Activated naive CD4-positive, alpha-beta T cell treated with anti-CD3 and anti-CD28 coated beads, Interleukin-2, amount 10 ng/mL, durations not matched to agents 7 days and 5 days (primary cell): ENCODE measurements at regions not wholly inside any gene's neighbourhood (a gene's known extent, or its start where the extent isn't known, plus 50 kb on each side); places are given as distances from the start of the nearest gene placed in this dataset.
"Not testable (repeated sequence)": the region's sequence is repeated elsewhere in the genome, so short reads cannot be mapped to it uniquely, and the experiment has no call there.

Experiments
- CTCF ChIA-PET: fragments of 350-600 bp; sonication (Branson Sonifier 250); formaldehyde crosslinking; loops from one replicate; lab custom pipeline; 2021; ENCODE audit warnings: antibody characterized with exemption; lab: Charles Lee
- DNase-seq: peaks from one replicate; pipeline ENCODE4 v3.0.0-alpha.2; 2020
- H3K27ac Mint-ChIP-seq: one replicate; pipeline ENCODE4 v1.8.0; 2021; ENCODE audit warnings: mild to moderate bottlenecking, moderate library complexity, mixed read lengths
- H3K27me3 Mint-ChIP-seq: one replicate; pipeline ENCODE4 v1.8.0; 2021; ENCODE audit warnings: mild to moderate bottlenecking, mixed read lengths
- H3K36me3 Mint-ChIP-seq: one replicate; pipeline ENCODE4 v1.8.0; 2021; ENCODE audit warnings: mixed read lengths
- H3K4me1 Mint-ChIP-seq: one replicate; pipeline ENCODE4 v1.8.0; 2021; ENCODE audit warnings: mixed read lengths
- H3K4me3 Mint-ChIP-seq: one replicate; pipeline ENCODE4 v1.8.0; 2021; ENCODE audit warnings: mild to moderate bottlenecking, moderate library complexity, mixed read lengths
- H3K9me3 Mint-ChIP-seq: one replicate; pipeline ENCODE4 v1.8.0; 2021; ENCODE audit warnings: mixed read lengths

DNA sequence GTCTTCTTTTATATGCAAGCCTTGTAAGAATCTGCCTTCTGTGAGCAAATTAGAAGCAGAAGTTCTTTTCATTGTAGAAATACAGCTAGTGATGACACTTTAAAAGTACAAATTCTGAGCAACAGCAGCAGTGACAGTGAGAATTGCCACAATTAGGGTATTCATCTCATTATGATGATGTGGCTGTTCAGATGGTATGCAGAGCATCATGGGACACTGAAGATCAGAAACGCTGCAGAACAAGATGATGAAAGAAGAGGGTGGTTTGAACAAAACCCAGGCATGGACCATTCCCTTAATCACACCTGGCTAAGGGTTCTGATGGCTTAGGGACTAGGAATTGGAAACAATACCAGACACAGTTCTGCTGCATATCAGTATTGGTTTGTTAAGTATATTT lies 312.7 kb upstream of the TBX18 start:
- no peak for DNase-seq
- Mint-ChIP-seq H3K4me1 (no peaks in the 10 kb centered on the region), H3K27ac (no peak overlapping the region), H3K27me3 (no peaks in the 10 kb centered on the region), H3K9me3 (no peaks in the 10 kb centered on the region), H3K36me3 (no peaks in the 10 kb centered on the region), H3K4me3 (no peak overlapping the region)
- CTCF ChIA-PET, result no interaction called here

DNA sequence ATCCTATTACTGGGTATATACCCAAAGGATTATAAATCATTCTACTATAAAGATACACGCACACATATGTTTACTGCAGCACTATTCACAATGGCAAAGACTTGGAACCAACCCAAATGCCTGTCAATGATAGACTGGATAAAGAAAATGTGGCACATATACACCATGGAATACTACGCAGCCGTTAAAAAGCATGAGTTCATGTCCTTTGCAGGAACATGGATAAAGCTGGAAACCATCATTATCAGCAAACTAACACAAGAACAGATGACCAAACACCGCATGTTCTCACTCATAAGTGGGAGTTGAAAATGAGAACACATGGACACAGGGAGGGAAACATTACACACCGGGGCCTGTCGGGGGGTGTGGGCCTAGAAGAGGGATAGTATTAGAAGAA lies 307.4 kb upstream of the TBX18 start:
- H3K9me3 Mint-ChIP-seq, CTCF ChIA-PET, H3K4me3 Mint-ChIP-seq, H3K36me3 Mint-ChIP-seq, DNase-seq, H3K27ac Mint-ChIP-seq, H3K27me3 Mint-ChIP-seq, H3K4me1 Mint-ChIP-seq: not testable (repeated sequence)

DNA sequence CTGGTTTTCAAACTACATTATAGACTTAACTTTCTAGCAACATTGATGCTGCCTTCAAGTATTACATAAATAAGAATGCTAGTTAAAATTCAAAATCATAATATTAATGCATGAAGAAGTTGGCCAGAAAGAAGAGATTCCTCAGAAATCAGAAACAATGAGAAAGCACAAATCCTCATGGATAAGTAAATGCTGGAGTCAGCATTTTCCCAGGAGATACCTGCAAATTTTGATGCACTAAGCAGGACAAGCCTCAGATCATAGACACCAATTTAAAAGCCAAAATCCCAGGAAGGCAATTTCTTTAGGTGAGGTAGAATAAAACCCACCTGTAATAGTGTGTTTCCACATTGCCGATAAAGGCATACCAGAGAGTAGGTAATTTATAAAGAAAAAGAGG lies 305.2 kb upstream of the TBX18 start:
- CTCF ChIA-PET, result no interaction called here
- Mint-ChIP-seq H3K36me3 (no peaks in the 10 kb centered on the region), H3K27ac (no peak overlapping the region), H3K4me1 (no peaks in the 10 kb centered on the region), H3K27me3 (no peaks in the 10 kb centered on the region), H3K9me3 (peaks cover 5% of the 10 kb centered on the region), H3K4me3 (no peak overlapping the region)
- no peak for DNase-seq

DNA sequence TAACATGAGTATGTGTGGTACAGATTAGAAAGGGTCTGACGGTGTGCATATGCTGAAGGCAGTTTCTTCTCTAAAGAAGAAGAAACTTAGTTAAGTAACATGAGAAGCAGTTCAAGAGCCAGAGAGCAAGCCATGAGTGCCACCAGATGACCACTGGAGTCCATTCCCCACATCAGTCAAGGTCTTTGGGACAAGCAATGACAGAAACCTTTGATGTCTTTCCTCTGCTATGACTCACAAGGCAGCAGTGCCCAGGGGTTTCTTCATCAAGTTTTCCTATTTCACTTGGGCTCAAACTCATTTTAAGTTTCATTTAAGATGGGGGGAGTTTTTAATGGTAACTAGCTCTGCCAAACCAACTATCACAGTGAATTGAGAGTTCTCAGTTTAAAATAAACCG lies 303.8 kb upstream of the TBX18 start:
- Mint-ChIP-seq H3K36me3 (no peaks in the 10 kb centered on the region), H3K9me3 (peaks cover 5% of the 10 kb centered on the region), H3K27me3 (no peaks in the 10 kb centered on the region), H3K27ac (no peak overlapping the region), H3K4me1 (no peaks in the 10 kb centered on the region), H3K4me3 (no peak overlapping the region)
- CTCF ChIA-PET, result interaction anchor here (0.7 kb wide), 1 partner anchor 29 kb away, joined by 3 read pairs; no protein-coding TSS in a partner anchor
- DNase-seq, result no peak

DNA sequence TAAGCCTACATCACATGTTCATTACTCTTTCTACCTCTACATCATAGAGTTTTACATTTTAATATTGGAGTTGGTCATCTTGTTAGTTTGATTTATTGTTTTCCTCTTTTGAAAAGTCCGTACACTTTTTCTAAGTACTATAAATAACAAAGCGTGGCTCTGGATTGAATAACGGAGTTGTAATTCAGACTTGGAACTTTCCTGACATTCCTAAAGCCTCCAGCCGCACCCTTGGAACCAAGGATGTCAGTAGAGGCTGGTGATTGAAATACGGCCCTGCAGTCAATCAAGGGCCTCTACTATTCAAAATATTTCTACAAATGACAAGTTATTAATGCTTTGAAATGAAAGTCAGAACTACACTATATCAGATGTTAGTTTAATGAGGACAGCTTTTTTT lies 301.9 kb upstream of the TBX18 start:
- Mint-ChIP-seq H3K36me3 (no peaks in the 10 kb centered on the region), H3K4me1 (no peaks in the 10 kb centered on the region), H3K27ac (no peak overlapping the region), H3K9me3 (peaks cover 2% of the 10 kb centered on the region), H3K4me3 (no peak overlapping the region), H3K27me3 (no peaks in the 10 kb centered on the region)
- CTCF ChIA-PET, result no interaction called here
- DNase-seq, result no peak

DNA sequence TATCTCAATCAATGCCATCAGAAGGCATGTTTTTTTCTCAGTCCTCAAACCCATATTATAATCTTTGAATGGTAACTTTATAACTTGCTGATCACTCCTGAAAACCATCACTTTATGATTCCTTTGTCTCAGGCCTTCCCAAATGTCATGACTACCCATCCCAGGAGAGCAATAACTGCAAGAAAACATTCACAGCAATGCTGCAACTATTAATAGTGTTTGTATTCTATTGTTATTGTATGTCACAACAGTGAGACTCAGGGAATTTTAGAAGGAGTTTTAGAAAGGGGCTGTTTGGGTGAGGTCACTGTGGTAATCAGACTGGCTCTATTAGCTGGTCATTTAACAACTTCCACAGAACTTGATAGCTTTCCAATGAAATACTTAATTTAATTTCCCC lies 301.4 kb upstream of the TBX18 start:
- no peak for DNase-seq
- H3K4me1 Mint-ChIP-seq, result no peaks in the 10 kb centered on the region
- no peak overlapping the region for H3K27ac Mint-ChIP-seq
- CTCF ChIA-PET, result no interaction called here
- H3K4me3 Mint-ChIP-seq, result no peak overlapping the region
- H3K36me3 Mint-ChIP-seq, result no peaks in the 10 kb centered on the region
- H3K27me3 Mint-ChIP-seq, result no peaks in the 10 kb centered on the region
- H3K9me3 Mint-ChIP-seq, result peaks cover 1% of the 10 kb centered on the region

DNA sequence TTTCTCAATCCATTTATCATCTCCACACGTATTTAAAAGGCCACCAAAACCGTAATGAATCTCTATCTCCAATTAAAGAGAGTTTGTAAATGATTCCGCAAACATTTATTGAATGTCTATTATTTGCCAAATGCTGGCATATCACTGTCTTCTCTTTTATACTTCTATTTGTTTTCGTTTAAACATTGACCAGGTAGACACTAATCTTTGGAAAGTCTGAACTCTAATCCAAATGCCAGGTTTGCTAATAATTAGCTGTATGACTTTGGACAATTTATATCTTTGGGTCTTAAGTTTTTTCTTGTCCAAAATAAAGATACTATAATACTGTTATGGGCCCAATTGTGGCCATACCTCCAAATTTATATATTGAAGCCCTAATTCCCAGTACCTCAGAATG lies 299.2 kb upstream of the TBX18 start:
- Mint-ChIP-seq H3K9me3 (no peaks in the 10 kb centered on the region), H3K4me1 (no peaks in the 10 kb centered on the region), H3K36me3 (no peaks in the 10 kb centered on the region), H3K27me3 (no peaks in the 10 kb centered on the region), H3K27ac (no peak overlapping the region), H3K4me3 (no peak overlapping the region)
- DNase-seq, result no peak
- CTCF ChIA-PET, result no interaction called here

DNA sequence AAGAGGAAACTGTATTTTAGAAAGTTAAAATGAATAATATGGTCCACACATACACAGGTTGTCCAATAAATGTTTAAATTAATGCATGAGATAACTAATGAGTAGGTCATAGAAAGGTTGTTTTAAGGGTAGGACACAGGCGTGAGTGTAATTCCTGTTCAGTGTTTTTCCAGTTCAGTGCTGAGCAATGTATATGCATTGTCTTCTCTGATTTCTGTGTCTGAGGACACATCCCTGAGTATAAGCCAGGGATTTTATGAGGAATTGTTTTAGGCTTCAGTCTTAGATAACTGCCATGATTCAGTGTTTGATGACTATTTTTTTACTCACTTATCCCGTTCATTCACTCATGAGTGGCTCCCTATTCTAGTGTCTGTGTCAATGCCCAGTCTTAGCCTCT lies 298.5 kb upstream of the TBX18 start:
- Mint-ChIP-seq H3K27me3 (no peaks in the 10 kb centered on the region), H3K36me3 (no peaks in the 10 kb centered on the region), H3K9me3 (no peaks in the 10 kb centered on the region), H3K4me1 (no peaks in the 10 kb centered on the region), H3K27ac (no peak overlapping the region), H3K4me3 (no peak overlapping the region)
- no peak for DNase-seq
- CTCF ChIA-PET, result no interaction called here

DNA sequence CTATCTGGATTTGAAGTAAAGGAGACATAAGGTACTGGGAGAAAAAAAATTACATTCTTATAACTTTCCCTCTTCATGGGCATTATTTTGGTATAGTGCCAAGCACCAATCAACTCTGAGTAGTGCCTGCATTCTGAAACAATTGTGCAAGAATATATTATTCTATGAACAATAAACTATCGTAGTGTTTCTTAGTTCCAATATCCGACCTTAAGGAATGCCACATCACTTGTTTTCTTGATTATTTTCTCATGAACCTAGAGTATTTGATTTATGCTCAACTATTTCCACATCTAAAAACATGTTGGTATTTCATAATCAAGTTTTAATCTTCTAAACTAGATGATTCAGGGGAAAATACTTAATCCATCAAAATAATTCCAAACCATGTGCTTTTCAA lies 294.4 kb upstream of the TBX18 start:
- Mint-ChIP-seq H3K4me3 (no peak overlapping the region), H3K9me3 (no peaks in the 10 kb centered on the region)
- DNase-seq, result no peak

DNA sequence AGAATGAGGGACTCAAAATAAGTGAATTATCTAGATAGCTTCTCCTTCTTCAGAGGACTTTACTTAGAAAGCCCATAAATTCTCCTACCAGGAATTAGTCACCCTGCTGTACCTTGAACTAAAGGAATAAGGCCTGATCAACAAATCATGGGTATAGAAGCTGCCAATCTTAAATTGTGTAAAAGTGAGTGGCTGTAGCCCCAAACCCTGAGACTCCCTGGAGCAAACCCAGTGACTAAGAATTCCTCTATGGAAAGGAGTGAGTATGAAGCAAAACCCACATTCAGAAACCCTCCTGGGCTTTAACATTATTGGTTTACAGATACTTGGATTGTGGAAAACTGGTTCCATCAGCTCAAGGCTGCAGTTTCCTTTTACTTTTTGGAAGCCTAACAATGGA lies 285.8 kb upstream of the TBX18 start:
- no peaks in the 10 kb centered on the region for H3K27me3 Mint-ChIP-seq
- CTCF ChIA-PET, result no interaction called here
- H3K4me3 Mint-ChIP-seq, result no peak overlapping the region
- DNase-seq, result no peak
- H3K36me3 Mint-ChIP-seq, result no peaks in the 10 kb centered on the region
- H3K9me3 Mint-ChIP-seq, result peaks cover 5% of the 10 kb centered on the region
- H3K4me1 Mint-ChIP-seq, result no peaks in the 10 kb centered on the region
- no peak overlapping the region for H3K27ac Mint-ChIP-seq

More for the DNA sequence above, 294.4 kb upstream of the TBX18 start:
- no peaks in the 10 kb centered on the region for H3K4me1 Mint-ChIP-seq
- no peaks in the 10 kb centered on the region for H3K36me3 Mint-ChIP-seq
- CTCF ChIA-PET, result no interaction called here
- no peaks in the 10 kb centered on the region for H3K27me3 Mint-ChIP-seq
- H3K27ac Mint-ChIP-seq, result no peak overlapping the region

DNA sequence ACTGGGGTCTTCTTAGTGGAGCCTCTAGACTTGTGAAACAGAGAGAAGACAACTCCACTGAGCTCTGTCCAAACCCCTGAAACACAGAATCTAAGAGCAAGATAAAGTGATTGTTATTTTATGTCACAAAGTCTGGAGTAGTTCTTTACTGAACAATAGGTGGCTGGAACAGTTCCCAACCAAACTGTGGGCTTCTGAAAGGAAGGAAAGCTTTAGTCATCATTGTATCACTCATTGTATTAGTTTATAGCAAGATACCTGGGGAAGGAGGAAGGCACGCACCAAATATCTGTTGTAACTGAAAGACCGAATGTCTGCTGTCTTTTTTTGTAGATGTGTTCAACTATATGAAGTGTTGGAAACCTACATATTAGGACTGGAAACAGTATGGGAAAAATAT lies 284.9 kb upstream of the TBX18 start:
- CTCF ChIA-PET, result no interaction called here
- H3K4me1 Mint-ChIP-seq, result no peaks in the 10 kb centered on the region

DNA sequence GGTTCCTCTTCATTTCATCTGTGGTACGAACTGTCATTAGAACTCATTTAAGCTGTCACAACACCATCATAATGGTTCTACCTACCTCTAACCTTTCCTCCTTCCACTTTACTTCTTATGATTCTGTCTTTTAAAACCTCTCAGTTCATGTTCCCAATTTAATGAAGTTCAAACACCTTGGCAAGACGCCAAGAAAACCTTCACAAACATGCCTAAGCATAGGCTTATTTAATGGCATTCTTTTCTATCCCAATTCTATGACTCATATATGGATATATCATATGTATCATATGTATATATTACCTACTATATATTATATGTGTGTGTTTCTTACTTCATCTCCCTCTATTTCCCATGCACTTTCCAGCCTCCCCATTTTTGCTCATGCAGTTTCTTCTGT lies 283.4 kb upstream of the TBX18 start:
- H3K36me3 Mint-ChIP-seq, result no peaks in the 10 kb centered on the region
- H3K27me3 Mint-ChIP-seq, result no peaks in the 10 kb centered on the region
- H3K4me3 Mint-ChIP-seq, result no peak overlapping the region
- H3K4me1 Mint-ChIP-seq, result no peaks in the 10 kb centered on the region
- DNase-seq, result no peak
- no peak overlapping the region for H3K27ac Mint-ChIP-seq
- CTCF ChIA-PET, result no interaction called here
- H3K9me3 Mint-ChIP-seq, result peaks cover 5% of the 10 kb centered on the region

More for the DNA sequence above, 284.9 kb upstream of the TBX18 start:
- Mint-ChIP-seq H3K27ac (no peak overlapping the region), H3K36me3 (no peaks in the 10 kb centered on the region), H3K27me3 (no peaks in the 10 kb centered on the region), H3K4me3 (no peak overlapping the region), H3K9me3 (peaks cover 5% of the 10 kb centered on the region)
- DNase-seq, result no peak

DNA sequence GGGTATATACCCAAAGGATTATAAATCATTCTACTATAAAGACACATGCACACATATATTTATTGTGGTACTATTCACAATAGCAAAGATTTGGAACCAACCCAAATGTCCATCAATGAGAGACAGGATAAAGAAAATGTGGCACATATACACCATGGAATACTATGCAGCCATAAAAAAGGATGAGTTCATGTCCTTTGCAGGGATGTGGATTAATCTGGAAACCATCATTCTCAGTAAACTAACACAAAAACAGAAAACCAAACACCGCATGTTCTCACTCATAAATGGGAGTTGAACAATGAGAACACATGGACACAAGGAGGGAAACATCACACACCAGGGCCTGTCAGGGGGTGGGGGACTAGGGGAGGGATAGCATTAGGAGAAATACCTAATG lies 281.4 kb upstream of the TBX18 start:
- H3K4me1 Mint-ChIP-seq, H3K27me3 Mint-ChIP-seq, H3K4me3 Mint-ChIP-seq, H3K36me3 Mint-ChIP-seq, DNase-seq, H3K9me3 Mint-ChIP-seq, H3K27ac Mint-ChIP-seq, CTCF ChIA-PET: not testable (repeated sequence)

DNA sequence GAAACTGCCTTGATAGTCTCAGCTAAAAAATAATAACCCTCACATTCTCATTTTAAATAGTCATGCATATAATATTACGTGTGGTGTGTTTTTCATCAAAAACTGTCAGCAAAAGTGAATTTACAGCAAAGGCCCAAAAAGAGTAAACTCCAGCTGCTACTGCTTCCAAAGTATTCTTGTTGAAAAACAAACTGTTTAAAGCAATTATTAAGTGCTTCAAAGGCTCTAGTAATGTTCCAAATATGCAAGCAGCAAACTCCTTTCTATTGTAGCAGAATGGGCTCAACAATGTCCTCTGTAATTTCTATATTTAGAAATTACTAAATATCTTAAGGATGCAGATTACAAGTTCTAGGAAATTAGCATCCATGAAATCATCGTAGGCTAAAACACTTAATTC lies 280.0 kb upstream of the TBX18 start:
- H3K36me3 Mint-ChIP-seq, result no peaks in the 10 kb centered on the region
- peaks cover 3% of the 10 kb centered on the region for H3K9me3 Mint-ChIP-seq
- no peaks in the 10 kb centered on the region for H3K27me3 Mint-ChIP-seq
- CTCF ChIA-PET, result no interaction called here
- H3K27ac Mint-ChIP-seq, result no peak overlapping the region
- no peak for DNase-seq
- H3K4me3 Mint-ChIP-seq, result no peak overlapping the region
- H3K4me1 Mint-ChIP-seq, result no peaks in the 10 kb centered on the region

DNA sequence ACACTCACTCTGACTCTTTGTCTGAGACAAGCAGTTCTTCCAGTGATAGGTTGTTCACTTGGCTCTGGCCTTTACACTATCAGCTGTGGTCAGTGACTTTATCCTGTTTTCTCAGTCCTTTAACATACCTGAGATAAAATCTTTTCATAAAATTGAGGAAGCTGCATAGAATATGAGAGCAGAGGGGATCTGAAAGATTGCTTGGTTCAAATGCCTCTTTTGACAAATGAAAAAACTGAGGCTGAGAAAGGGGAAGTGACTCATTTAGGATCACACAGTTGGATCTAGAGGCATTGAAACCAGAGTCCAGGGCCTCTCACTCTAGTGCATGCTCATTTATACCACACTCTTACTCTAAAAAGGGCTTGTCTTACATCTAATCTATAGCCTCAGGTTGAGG lies 277.0 kb upstream of the TBX18 start:
- H3K36me3 Mint-ChIP-seq, result no peaks in the 10 kb centered on the region
- no peaks in the 10 kb centered on the region for H3K4me1 Mint-ChIP-seq
- CTCF ChIA-PET, result no interaction called here
- H3K9me3 Mint-ChIP-seq, result peaks cover 8% of the 10 kb centered on the region
- no peak overlapping the region for H3K4me3 Mint-ChIP-seq
- DNase-seq, result no peak
- H3K27ac Mint-ChIP-seq, result no peak overlapping the region
- no peaks in the 10 kb centered on the region for H3K27me3 Mint-ChIP-seq

DNA sequence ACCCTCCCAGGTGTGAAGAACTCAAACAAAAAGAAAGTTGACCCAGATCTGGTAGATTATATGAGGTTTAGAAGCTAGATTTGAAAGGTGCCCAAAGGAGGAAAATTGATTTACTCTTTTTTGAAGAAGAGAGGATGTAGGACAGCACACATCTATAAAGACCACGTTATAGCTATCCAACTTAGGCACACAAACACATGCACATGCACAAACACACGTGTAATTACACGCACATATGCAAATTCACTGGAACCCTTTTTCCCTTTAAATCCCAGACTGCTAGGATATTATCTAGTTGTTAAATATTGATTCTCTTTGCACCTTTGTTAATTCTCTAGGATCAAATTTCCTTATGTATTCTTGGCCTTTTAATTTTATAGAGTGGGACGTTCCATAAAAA lies 272.8 kb upstream of the TBX18 start:
- Mint-ChIP-seq H3K9me3 (peaks cover 25% of the 10 kb centered on the region), H3K27ac (no peak overlapping the region), H3K36me3 (no peaks in the 10 kb centered on the region), H3K27me3 (no peaks in the 10 kb centered on the region), H3K4me1 (no peaks in the 10 kb centered on the region), H3K4me3 (no peak overlapping the region)
- no peak for DNase-seq
- CTCF ChIA-PET, result no interaction called here
